HUES64 (cell line): ENCODE measurements at regions not wholly inside any gene's neighbourhood (a gene's known extent, or its start where the extent isn't known, plus 50 kb on each side); places are given as distances from the start of the nearest gene placed in this dataset.
A peak's percentile ranks its signal among the peaks of the same experiment; 100 is the strongest.

ENCODE experiments used
- H3K27ac ChIP-seq: 2 replicates; pipeline ENCODE4 v1.7.0; 2013; ENCODE audit warnings: low read depth, low read length, inconsistent platforms
- H3K27me3 ChIP-seq: 2 replicates; pipeline ENCODE4 v1.6.1; 2013; ENCODE audit warnings: mild to moderate bottlenecking, low read length; ENCODE audit not compliant: insufficient read depth
- H3K36me3 ChIP-seq: 2 replicates; pipeline ENCODE4 v1.6.1; 2013; ENCODE audit warnings: mild to moderate bottlenecking, low read length; ENCODE audit not compliant: insufficient read depth
- H3K4me1 ChIP-seq: 2 replicates; pipeline ENCODE4 v1.6.1; 2013; ENCODE audit warnings: mild to moderate bottlenecking, low read length, moderate library complexity; ENCODE audit not compliant: insufficient read depth
- H3K4me3 ChIP-seq: 2 replicates; pipeline ENCODE4 v1.5.1; 2013; ENCODE audit warnings: mild to moderate bottlenecking, low read length, moderate library complexity
- H3K9ac ChIP-seq: 2 replicates; pipeline ENCODE4 v1.6.1; 2013; ENCODE audit warnings: mild to moderate bottlenecking, low read depth, low read length
- H3K9me3 ChIP-seq: 2 replicates; pipeline ENCODE4 v1.6.1; 2013; ENCODE audit warnings: low read depth, low read length; ENCODE audit not compliant: insufficient read depth
- WGBS: fragments of 150-250, 120-280 bp; methylation state at CpG from one replicate; pipeline ENCODE4 v1.1.7; 2013; ENCODE audit warnings: missing lambda C conversion rate; 5-methylcytosine and 5-hydroxymethylcytosine counted together

- no peak overlapping the region for H3K9ac ChIP-seq
- no peak overlapping the region for H3K4me3 ChIP-seq
- no peaks in the 10 kb centered on the region for H3K4me1 ChIP-seq
- no peaks in the 10 kb centered on the region for H3K27me3 ChIP-seq
- no peaks in the 10 kb centered on the region for H3K36me3 ChIP-seq
- no peak overlapping the region for H3K27ac ChIP-seq
- 90% methylated on average over 1 of the region's 1 CpG for WGBS
- no peaks in the 10 kb centered on the region for H3K9me3 ChIP-seq
Observed at GRCh38 chr9:119577881-119578280, 208.6 kb upstream of the BRINP1 start.

GRCh38 chr9:119559986-119560385 lies 190.8 kb upstream of the BRINP1 start:
- H3K27me3 ChIP-seq = no peaks in the 10 kb centered on the region
- 82% methylated on average over 5 of the region's 5 CpGs for WGBS
- H3K27ac ChIP-seq = no peak overlapping the region
- no peak overlapping the region for H3K9ac ChIP-seq
- H3K4me3 ChIP-seq = no peak overlapping the region
- no peaks in the 10 kb centered on the region for H3K36me3 ChIP-seq
- H3K9me3 ChIP-seq = no peaks in the 10 kb centered on the region
- no peaks in the 10 kb centered on the region for H3K4me1 ChIP-seq

- Histone ChIP-seq H3K9me3 (no peaks in the 10 kb centered on the region), H3K27me3 (no peaks in the 10 kb centered on the region), H3K4me1 (no peaks in the 10 kb centered on the region), H3K4me3 (no peak overlapping the region), H3K9ac (no peak overlapping the region), H3K36me3 (no peaks in the 10 kb centered on the region), H3K27ac (no peak overlapping the region)
Observed at GRCh38 chr9:119559056-119559455, 189.8 kb upstream of the BRINP1 start.

DNA sequence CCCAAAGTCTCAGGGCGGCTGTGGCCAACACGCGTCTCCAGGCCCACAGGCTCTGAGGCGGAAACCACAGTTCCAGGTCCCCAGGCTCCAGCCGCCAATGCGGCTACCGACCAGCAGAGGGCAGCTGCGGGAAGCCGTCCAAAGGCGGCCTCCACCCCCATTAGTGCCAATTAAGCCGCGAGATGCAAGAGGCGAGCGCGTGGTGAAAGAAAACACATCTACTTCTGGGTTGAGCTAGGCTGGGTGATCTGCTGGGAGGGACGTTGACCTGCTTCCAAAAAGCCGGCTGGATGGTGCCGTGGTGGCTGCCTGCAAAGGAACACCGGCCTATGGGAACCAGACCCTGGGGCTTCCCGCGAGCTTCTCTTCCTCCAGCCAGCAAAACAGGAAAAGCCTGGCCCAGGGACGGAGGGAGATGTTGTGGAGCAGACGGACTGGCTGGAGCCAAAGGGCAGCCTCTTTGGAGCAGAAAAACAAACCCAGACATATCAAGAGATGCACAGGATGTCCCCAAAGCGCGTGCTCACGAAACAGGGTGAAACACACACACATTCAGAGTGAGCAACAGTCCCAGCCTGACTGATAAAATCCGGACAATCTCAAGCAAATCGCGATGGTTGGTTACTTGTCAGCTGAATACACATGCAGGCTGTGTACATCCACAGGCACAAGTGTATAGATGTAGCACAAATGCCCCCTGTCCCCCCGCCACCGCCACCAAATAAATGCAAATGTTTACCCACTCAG lies 187.1 kb upstream of the BRINP1 start:
- Histone ChIP-seq H3K27me3 (no peaks in the 10 kb centered on the region), H3K9ac (peak overlapping the region; percentile 62), H3K36me3 (no peaks in the 10 kb centered on the region), H3K4me1 (no peaks in the 10 kb centered on the region), H3K4me3 (peak overlapping the region; percentile 48), H3K27ac (no peak overlapping the region), H3K9me3 (no peaks in the 10 kb centered on the region)
- WGBS = 33% methylated on average over 31 of the region's 31 CpGs

DNA sequence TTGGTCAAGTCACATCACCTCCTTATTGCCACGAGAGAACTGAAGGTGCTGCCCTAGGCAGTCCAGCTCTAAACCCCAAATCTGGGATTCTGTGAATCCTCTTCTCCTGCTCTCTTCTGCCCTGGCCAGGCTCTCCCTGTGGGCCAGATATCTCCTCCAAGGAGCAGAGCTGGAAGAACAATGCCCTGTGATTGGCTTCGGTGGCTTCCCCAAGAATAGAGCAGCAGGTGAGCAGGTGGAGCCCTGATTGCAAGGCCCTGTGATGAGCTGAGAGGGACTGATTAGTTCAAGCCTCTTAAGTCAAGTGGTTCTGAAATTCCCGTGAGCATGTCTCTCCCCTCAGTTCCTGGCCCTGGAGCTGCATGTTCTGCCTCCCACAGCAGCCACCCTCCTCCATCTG lies 175.3 kb upstream of the BRINP1 start:
- H3K4me1 ChIP-seq = no peaks in the 10 kb centered on the region
- no peak overlapping the region for H3K4me3 ChIP-seq
- no peak overlapping the region for H3K9ac ChIP-seq
- H3K27me3 ChIP-seq = no peaks in the 10 kb centered on the region
- no peaks in the 10 kb centered on the region for H3K9me3 ChIP-seq
- H3K27ac ChIP-seq = no peak overlapping the region
- H3K36me3 ChIP-seq = no peaks in the 10 kb centered on the region
- WGBS = 91% methylated on average over 3 of the region's 3 CpGs

- no peak overlapping the region for H3K4me3 ChIP-seq
- H3K4me1 ChIP-seq = peaks cover 13% of the 10 kb centered on the region
- H3K9ac ChIP-seq = no peak overlapping the region
- no peak overlapping the region for H3K27ac ChIP-seq
- no peaks in the 10 kb centered on the region for H3K27me3 ChIP-seq
- no peaks in the 10 kb centered on the region for H3K9me3 ChIP-seq
- WGBS = 84% methylated on average over 2 of the region's 3 CpGs
- H3K36me3 ChIP-seq = no peaks in the 10 kb centered on the region
Observed at GRCh38 chr9:119537138-119537537, 167.9 kb upstream of the BRINP1 start.

GRCh38 chr9:119533504-119533903 lies 164.3 kb upstream of the BRINP1 start:
- Histone ChIP-seq H3K4me1 (peaks cover 13% of the 10 kb centered on the region), H3K27ac (no peak overlapping the region), H3K36me3 (no peaks in the 10 kb centered on the region), H3K9ac (no peak overlapping the region), H3K4me3 (no peak overlapping the region), H3K9me3 (no peaks in the 10 kb centered on the region), H3K27me3 (no peaks in the 10 kb centered on the region)
- WGBS = 76% methylated on average over 3 of the region's 3 CpGs

- H3K27me3 ChIP-seq = no peaks in the 10 kb centered on the region
- H3K4me1 ChIP-seq = no peaks in the 10 kb centered on the region
- H3K27ac ChIP-seq = no peak overlapping the region
- no peak overlapping the region for H3K4me3 ChIP-seq
- no peaks in the 10 kb centered on the region for H3K9me3 ChIP-seq
- 88% methylated on average over 8 of the region's 8 CpGs for WGBS
- no peak overlapping the region for H3K9ac ChIP-seq
- H3K36me3 ChIP-seq = no peaks in the 10 kb centered on the region
Observed at GRCh38 chr9:119526698-119527097, 157.5 kb upstream of the BRINP1 start.

DNA sequence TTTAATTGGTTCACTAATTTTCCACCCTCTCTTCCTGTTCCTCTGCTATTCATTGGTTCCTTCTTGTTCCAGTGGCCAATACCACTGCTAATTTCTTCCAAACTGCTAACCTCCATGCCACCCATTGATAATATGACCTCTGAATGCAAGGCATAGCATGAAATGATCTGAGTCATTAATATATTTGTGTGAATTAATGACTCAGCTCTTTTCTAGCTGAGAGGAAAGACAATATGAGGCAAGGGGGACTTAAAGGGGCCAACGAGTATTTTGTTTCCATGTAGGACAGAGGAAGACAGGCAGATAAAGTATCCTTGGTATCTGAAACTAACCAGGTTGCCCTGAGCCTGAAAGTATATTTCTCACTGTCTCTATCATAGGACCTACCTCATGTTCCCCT lies 154.3 kb upstream of the BRINP1 start:
- no peak overlapping the region for H3K9ac ChIP-seq
- no peaks in the 10 kb centered on the region for H3K27me3 ChIP-seq
- no peaks in the 10 kb centered on the region for H3K4me1 ChIP-seq
- WGBS = 98% methylated on average over 1 of the region's 1 CpG
- H3K27ac ChIP-seq = no peak overlapping the region
- H3K36me3 ChIP-seq = no peaks in the 10 kb centered on the region
- no peaks in the 10 kb centered on the region for H3K9me3 ChIP-seq
- no peak overlapping the region for H3K4me3 ChIP-seq

GRCh38 chr9:119522381-119522780 lies 153.1 kb upstream of the BRINP1 start:
- Histone ChIP-seq H3K27ac (no peak overlapping the region), H3K36me3 (no peaks in the 10 kb centered on the region), H3K9me3 (no peaks in the 10 kb centered on the region), H3K9ac (no peak overlapping the region), H3K4me1 (no peaks in the 10 kb centered on the region), H3K4me3 (no peak overlapping the region), H3K27me3 (no peaks in the 10 kb centered on the region)
- WGBS = 90% methylated on average over 2 of the region's 2 CpGs

DNA sequence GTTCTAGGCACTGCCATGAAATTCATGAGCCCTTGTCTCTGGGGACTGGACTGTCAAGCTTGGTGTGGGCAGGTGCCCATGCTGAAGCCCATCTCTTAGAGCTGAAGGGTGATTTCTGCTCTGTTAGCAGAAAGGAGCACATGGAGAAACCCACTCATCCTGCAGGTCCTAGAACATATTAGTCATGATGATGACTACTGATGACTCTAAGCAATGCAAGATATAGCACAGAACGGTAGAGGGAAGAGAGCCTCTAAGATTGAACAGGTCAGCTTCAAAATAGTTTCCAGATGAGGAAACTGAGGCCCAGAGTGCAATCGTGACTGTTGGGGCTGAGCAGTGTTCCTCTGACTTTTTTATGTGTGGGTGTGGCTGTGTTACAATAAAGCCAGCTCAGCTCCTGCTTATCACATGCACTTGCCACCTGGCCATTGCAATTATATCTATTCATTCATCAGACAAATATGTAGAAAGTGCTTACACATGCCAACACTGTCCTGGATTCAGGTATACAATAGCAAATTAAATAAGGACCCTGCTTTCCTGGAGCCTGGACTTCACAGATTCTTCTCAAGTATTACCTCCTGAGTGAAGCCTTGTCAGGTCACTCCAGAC lies 140.2 kb upstream of the BRINP1 start:
- H3K27ac ChIP-seq = no peak overlapping the region
- no peaks in the 10 kb centered on the region for H3K4me1 ChIP-seq
- no peak overlapping the region for H3K4me3 ChIP-seq
- no peaks in the 10 kb centered on the region for H3K36me3 ChIP-seq
- no peaks in the 10 kb centered on the region for H3K9me3 ChIP-seq
- WGBS = 92% methylated on average over 2 of the region's 2 CpGs
- H3K9ac ChIP-seq = no peak overlapping the region
- H3K27me3 ChIP-seq = no peaks in the 10 kb centered on the region
